ENCODE measurements at regions not wholly inside any gene's neighbourhood (a gene's known extent, or its start where the extent isn't known, plus 50 kb on each side); places are given as distances from the start of the nearest gene placed in this dataset.

DNA sequence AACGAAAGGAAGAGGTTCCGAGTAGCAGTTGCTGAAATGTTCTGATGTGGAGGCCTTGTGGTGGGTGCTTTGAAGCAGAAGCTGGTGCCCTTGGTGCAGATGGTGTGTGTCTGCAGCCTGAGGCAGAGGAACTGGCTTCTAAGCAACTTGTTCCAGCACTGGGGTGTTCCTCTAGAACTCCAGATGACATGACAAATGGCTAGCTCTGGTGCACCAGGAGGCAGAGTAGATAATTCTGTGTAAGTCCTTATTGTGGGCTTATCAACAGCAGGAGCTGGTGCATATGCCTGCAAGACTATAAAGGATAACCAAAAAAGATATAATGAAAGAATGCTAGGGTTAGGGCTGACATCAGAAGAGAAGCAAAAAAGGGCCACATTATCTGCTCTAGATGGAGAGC lies 76.5 kb downstream of the ARL5B start:
- Histone ChIP-seq H3K36me3 (ENCODE audit: control insufficient read depth, insufficient read depth, low read length) (no peaks in the 10 kb centered on the region), H3K56ac (ENCODE audit: low read length) (no peak overlapping the region), H3K4me3 (ENCODE audit: low read length) (no peak overlapping the region), H4K5ac (ENCODE audit: low read length) (no peak overlapping the region), H3K9ac (ENCODE audit: low read length) (no peak overlapping the region), H3K4me2 (ENCODE audit: low read length) (no peak overlapping the region), H2BK5ac (ENCODE audit: low read length) (no peak overlapping the region), H3K27me3 (ENCODE audit: insufficient read depth, low read length, poor library complexity) (no peaks in the 10 kb centered on the region), H2BK15ac (replicated peaks; ENCODE audit: low read depth) (no peak overlapping the region), H3K27ac (ENCODE audit: low read depth, low read length) (no peak overlapping the region), H2AK5ac (ENCODE audit: low read length) (no peak overlapping the region), H3K4me1 (ENCODE audit: control insufficient read depth, low read depth, low read length) (no peaks in the 10 kb centered on the region), H3K23ac (ENCODE audit: low read length) (no peak overlapping the region), H4K8ac (ENCODE audit: low read depth, low read length) (no peak overlapping the region), H3K79me1 (ENCODE audit: low read length) (no peaks in the 10 kb centered on the region), H3K79me2 (ENCODE audit: control insufficient read depth, insufficient read depth, low read length) (no peaks in the 10 kb centered on the region), H3K4ac (ENCODE audit: low read depth, low read length) (no peak overlapping the region), H3K18ac (ENCODE audit: low read length) (no peak overlapping the region), H2BK120ac (ENCODE audit: low read depth, low read length) (no peak overlapping the region)
- no peak for DNase-seq
- WGBS (ENCODE audit: extremely low coverage, insufficient coverage, low lambda C conversion rate): no CpG with 5 or more reads among the region's 2 CpGs

DNA sequence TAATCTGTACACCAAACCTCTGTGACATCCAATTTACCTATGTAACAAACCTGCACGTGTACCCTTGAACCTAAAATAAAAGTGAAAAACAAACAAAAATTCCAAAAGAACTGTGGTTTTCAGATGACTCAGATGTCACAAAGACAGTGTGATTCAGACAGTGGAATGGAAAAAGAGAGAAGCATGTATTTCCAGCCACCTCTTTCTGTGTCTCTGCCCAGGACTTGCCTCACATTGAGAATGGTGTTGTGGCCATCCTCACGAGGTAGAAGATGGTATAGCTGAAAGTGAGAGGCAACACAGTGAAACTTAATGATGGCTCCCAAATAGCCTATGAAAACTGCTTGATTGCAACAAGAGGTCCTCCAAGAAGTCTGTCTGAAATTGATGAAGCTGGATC lies 78.0 kb downstream of the ARL5B start:
- Histone ChIP-seq H3K18ac (ENCODE audit: low read length) (no peak overlapping the region), H3K27ac (ENCODE audit: low read depth, low read length) (no peak overlapping the region), H3K4me1 (ENCODE audit: control insufficient read depth, low read depth, low read length) (no peaks in the 10 kb centered on the region), H3K79me2 (ENCODE audit: control insufficient read depth, insufficient read depth, low read length) (no peaks in the 10 kb centered on the region), H2AK5ac (ENCODE audit: low read length) (no peak overlapping the region), H3K9ac (ENCODE audit: low read length) (no peak overlapping the region), H3K36me3 (ENCODE audit: control insufficient read depth, insufficient read depth, low read length) (no peaks in the 10 kb centered on the region), H4K5ac (ENCODE audit: low read length) (no peak overlapping the region), H2BK5ac (ENCODE audit: low read length) (no peak overlapping the region), H3K27me3 (ENCODE audit: insufficient read depth, low read length, poor library complexity) (no peaks in the 10 kb centered on the region), H3K4ac (ENCODE audit: low read depth, low read length) (no peak overlapping the region), H4K8ac (ENCODE audit: low read depth, low read length) (no peak overlapping the region), H3K23ac (ENCODE audit: low read length) (no peak overlapping the region), H3K4me3 (ENCODE audit: low read length) (no peak overlapping the region), H3K4me2 (ENCODE audit: low read length) (no peak overlapping the region), H2BK120ac (ENCODE audit: low read depth, low read length) (no peak overlapping the region), H2BK15ac (replicated peaks; ENCODE audit: low read depth) (no peak overlapping the region), H3K79me1 (ENCODE audit: low read length) (no peaks in the 10 kb centered on the region), H3K56ac (ENCODE audit: low read length) (no peak overlapping the region)
- WGBS (ENCODE audit: extremely low coverage, insufficient coverage, low lambda C conversion rate): no CpG with 5 or more reads among the region's 2 CpGs
- DNase-seq: no peak

DNA sequence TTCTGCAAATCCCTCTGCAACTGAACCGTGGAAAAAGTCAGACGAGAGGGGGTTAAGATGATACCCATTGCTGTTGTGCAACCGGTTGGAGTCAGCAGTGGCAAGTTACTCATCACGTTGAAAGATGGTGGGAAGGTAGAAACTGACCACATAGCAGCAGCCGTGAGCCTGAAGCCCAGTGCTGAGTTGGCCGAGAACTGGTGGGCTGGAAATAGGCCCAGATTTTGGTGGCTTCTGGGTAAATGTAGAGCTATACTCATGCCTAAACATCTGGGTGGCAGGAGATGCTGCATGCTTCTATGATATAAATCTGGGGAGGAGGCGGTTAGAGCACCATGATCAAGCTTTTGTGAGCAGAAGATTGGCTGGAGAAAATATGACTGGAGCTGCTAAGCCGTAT lies 78.6 kb downstream of the ARL5B start:
- H3K18ac ChIP-seq (ENCODE audit: low read length): no peak overlapping the region
- H3K79me1 ChIP-seq (ENCODE audit: low read length): no peaks in the 10 kb centered on the region
- H4K5ac ChIP-seq (ENCODE audit: low read length): no peak overlapping the region
- H3K4ac ChIP-seq (ENCODE audit: low read depth, low read length): no peak overlapping the region
- no peaks in the 10 kb centered on the region for H3K4me1 ChIP-seq (ENCODE audit: control insufficient read depth, low read depth, low read length)
- H3K27ac ChIP-seq (ENCODE audit: low read depth, low read length): no peak overlapping the region
- H4K8ac ChIP-seq (ENCODE audit: low read depth, low read length): no peak overlapping the region
- H3K4me3 ChIP-seq (ENCODE audit: low read length): no peak overlapping the region
- H2BK5ac ChIP-seq (ENCODE audit: low read length): no peak overlapping the region
- DNase-seq: no peak
- no peak overlapping the region for H3K23ac ChIP-seq (ENCODE audit: low read length)
- H3K79me2 ChIP-seq (ENCODE audit: control insufficient read depth, insufficient read depth, low read length): no peaks in the 10 kb centered on the region
- no peak overlapping the region for H3K56ac ChIP-seq (ENCODE audit: low read length)
- H3K4me2 ChIP-seq (ENCODE audit: low read length): no peak overlapping the region
- WGBS (ENCODE audit: extremely low coverage, insufficient coverage, low lambda C conversion rate): no CpG with 5 or more reads among the region's 8 CpGs
- H2BK120ac ChIP-seq (ENCODE audit: low read depth, low read length): no peak overlapping the region
- H3K36me3 ChIP-seq (ENCODE audit: control insufficient read depth, insufficient read depth, low read length): no peaks in the 10 kb centered on the region
- no peaks in the 10 kb centered on the region for H3K27me3 ChIP-seq (ENCODE audit: insufficient read depth, low read length, poor library complexity)
- H2AK5ac ChIP-seq (ENCODE audit: low read length): no peak overlapping the region
- no peak overlapping the region for H2BK15ac ChIP-seq (replicated peaks; ENCODE audit: low read depth)
- H3K9ac ChIP-seq (ENCODE audit: low read length): no peak overlapping the region

DNA sequence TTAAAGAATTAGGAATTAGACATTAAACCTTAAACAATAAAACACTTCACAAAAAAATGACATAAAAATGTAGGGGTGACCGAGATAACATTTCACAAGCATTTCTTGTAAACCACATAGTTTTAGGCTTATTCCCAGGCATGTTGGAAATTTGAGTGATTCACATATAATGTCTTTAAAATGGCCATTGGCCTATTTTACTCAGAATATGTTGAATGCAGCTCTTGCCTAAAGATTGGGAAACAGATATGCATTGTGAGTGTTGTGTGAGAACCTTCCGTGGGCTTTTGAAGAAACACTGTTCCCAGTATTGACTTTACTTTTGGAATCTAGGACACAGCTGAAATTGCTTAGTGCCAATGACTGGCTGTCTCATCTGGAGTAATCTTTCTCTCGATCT lies 79.6 kb downstream of the ARL5B start:
- Histone ChIP-seq H3K4me1 (ENCODE audit: control insufficient read depth, low read depth, low read length) (no peaks in the 10 kb centered on the region), H2BK120ac (ENCODE audit: low read depth, low read length) (no peak overlapping the region), H3K4ac (ENCODE audit: low read depth, low read length) (no peak overlapping the region), H3K4me2 (ENCODE audit: low read length) (no peak overlapping the region), H3K27ac (ENCODE audit: low read depth, low read length) (no peak overlapping the region), H3K56ac (ENCODE audit: low read length) (no peak overlapping the region), H3K27me3 (ENCODE audit: insufficient read depth, low read length, poor library complexity) (no peaks in the 10 kb centered on the region), H2AK5ac (ENCODE audit: low read length) (no peak overlapping the region), H3K4me3 (ENCODE audit: low read length) (no peak overlapping the region), H4K8ac (ENCODE audit: low read depth, low read length) (no peak overlapping the region), H3K18ac (ENCODE audit: low read length) (no peak overlapping the region), H4K5ac (ENCODE audit: low read length) (no peak overlapping the region), H3K36me3 (ENCODE audit: control insufficient read depth, insufficient read depth, low read length) (no peaks in the 10 kb centered on the region), H3K79me2 (ENCODE audit: control insufficient read depth, insufficient read depth, low read length) (no peaks in the 10 kb centered on the region), H2BK5ac (ENCODE audit: low read length) (no peak overlapping the region), H3K79me1 (ENCODE audit: low read length) (no peaks in the 10 kb centered on the region), H3K9ac (ENCODE audit: low read length) (no peak overlapping the region), H3K23ac (ENCODE audit: low read length) (no peak overlapping the region), H2BK15ac (replicated peaks; ENCODE audit: low read depth) (no peak overlapping the region)
- peak; percentile 9 for DNase-seq
- no CpG with 5 or more reads among the region's 3 CpGs for WGBS (ENCODE audit: extremely low coverage, insufficient coverage, low lambda C conversion rate)

DNA sequence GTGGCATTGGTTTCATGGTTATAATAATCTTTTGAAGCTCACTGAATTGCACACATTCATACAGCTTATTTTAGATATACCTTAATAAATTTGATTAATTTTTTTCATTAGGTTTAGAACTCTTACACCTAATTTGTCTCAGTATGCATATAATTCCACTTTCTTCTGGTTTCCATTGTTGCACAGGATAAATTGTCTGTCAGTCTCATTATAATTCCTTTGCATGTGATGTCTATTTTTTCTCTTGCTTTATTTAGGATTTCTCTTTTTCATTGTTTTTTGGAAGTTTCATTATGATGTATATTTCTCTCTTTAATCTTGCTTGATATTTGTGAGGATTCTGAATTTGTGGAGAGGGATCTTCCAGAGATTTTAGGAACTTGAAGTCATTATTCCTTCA lies 84.7 kb downstream of the ARL5B start:
- DNase-seq: no peak
- Histone ChIP-seq H2AK5ac (ENCODE audit: low read length) (no peak overlapping the region), H3K18ac (ENCODE audit: low read length) (no peak overlapping the region), H3K36me3 (ENCODE audit: control insufficient read depth, insufficient read depth, low read length) (no peaks in the 10 kb centered on the region), H3K9ac (ENCODE audit: low read length) (no peak overlapping the region), H2BK120ac (ENCODE audit: low read depth, low read length) (no peak overlapping the region), H3K4ac (ENCODE audit: low read depth, low read length) (no peak overlapping the region), H3K23ac (ENCODE audit: low read length) (no peak overlapping the region), H3K4me2 (ENCODE audit: low read length) (no peak overlapping the region), H3K79me1 (ENCODE audit: low read length) (no peaks in the 10 kb centered on the region), H4K8ac (ENCODE audit: low read depth, low read length) (no peak overlapping the region), H3K4me3 (ENCODE audit: low read length) (no peak overlapping the region), H3K56ac (ENCODE audit: low read length) (no peak overlapping the region), H2BK5ac (ENCODE audit: low read length) (no peak overlapping the region), H3K27me3 (ENCODE audit: insufficient read depth, low read length, poor library complexity) (no peaks in the 10 kb centered on the region), H2BK15ac (replicated peaks; ENCODE audit: low read depth) (no peak overlapping the region), H3K4me1 (ENCODE audit: control insufficient read depth, low read depth, low read length) (no peaks in the 10 kb centered on the region), H3K79me2 (ENCODE audit: control insufficient read depth, insufficient read depth, low read length) (no peaks in the 10 kb centered on the region), H3K27ac (ENCODE audit: low read depth, low read length) (no peak overlapping the region), H4K5ac (ENCODE audit: low read length) (no peak overlapping the region)

DNA sequence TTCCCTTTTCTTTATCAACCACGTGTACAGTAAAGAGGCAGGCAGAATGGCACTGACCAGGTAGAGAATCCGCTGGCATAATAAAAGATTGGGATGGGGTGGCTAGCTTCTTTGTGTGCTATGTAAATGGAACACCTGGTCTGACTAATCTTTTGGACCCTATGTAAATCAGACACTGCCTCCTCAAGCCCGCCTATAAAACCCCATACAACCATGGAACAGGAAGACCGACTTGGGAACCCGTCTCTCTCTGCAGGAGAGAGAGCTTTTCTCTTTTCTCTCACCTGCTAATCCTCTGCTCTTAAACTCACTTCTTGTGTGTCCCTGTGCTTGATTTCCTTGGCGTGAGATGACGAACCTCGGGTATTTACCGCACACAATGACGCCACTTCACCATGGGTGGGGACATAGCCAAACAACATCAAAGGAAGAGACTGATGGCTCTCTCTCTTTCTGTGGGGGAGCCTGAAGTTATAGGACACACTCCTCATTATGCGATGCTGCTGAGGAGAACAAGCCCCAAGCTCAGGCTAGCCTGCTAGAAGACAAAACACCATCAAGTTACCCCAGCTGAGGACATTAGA lies 94.2 kb downstream of the ARL5B start:
- H3K27me3 ChIP-seq (ENCODE audit: insufficient read depth, low read length, poor library complexity): no peaks in the 10 kb centered on the region
- no peaks in the 10 kb centered on the region for H3K4me1 ChIP-seq (ENCODE audit: control insufficient read depth, low read depth, low read length)
- no peak overlapping the region for H3K4me3 ChIP-seq (ENCODE audit: low read length)
- H2AK5ac ChIP-seq (ENCODE audit: low read length): no peak overlapping the region
- no peak overlapping the region for H4K5ac ChIP-seq (ENCODE audit: low read length)
- H3K4ac ChIP-seq (ENCODE audit: low read depth, low read length): no peak overlapping the region
- H3K4me2 ChIP-seq (ENCODE audit: low read length): no peak overlapping the region
- H2BK120ac ChIP-seq (ENCODE audit: low read depth, low read length): no peak overlapping the region
- DNase-seq: no peak
- no peaks in the 10 kb centered on the region for H3K36me3 ChIP-seq (ENCODE audit: control insufficient read depth, insufficient read depth, low read length)
- H3K79me1 ChIP-seq (ENCODE audit: low read length): no peaks in the 10 kb centered on the region
- no peak overlapping the region for H3K18ac ChIP-seq (ENCODE audit: low read length)
- no peaks in the 10 kb centered on the region for H3K79me2 ChIP-seq (ENCODE audit: control insufficient read depth, insufficient read depth, low read length)
- no peak overlapping the region for H3K9ac ChIP-seq (ENCODE audit: low read length)
- H3K27ac ChIP-seq (ENCODE audit: low read depth, low read length): no peak overlapping the region
- no peak overlapping the region for H3K56ac ChIP-seq (ENCODE audit: low read length)
- H4K8ac ChIP-seq (ENCODE audit: low read depth, low read length): no peak overlapping the region
- WGBS (ENCODE audit: extremely low coverage, insufficient coverage, low lambda C conversion rate): no CpG with 5 or more reads among the region's 11 CpGs
- H3K23ac ChIP-seq (ENCODE audit: low read length): no peak overlapping the region
- H2BK15ac ChIP-seq (replicated peaks; ENCODE audit: low read depth): no peak overlapping the region
- no peak overlapping the region for H2BK5ac ChIP-seq (ENCODE audit: low read length)
